GM13976 (cell line): ENCODE measurements at regions not wholly inside any gene's neighbourhood (a gene's known extent, or its start where the extent isn't known, plus 50 kb on each side); places are given as distances from the start of the nearest gene placed in this dataset.

Source experiments
- DNase-seq: peaks from one replicate; pipeline ENCODE4 v3.0.0; 2012; ENCODE audit warnings: low spot score
- in situ Hi-C: fragments of 300-500 bp; cut with MboI; formaldehyde crosslinking; loops from one replicate; pipeline ENCODE4 v1.12.0; 2022; ENCODE audit warnings: low sequenced_read_pairs, mixed read lengths, inconsistent platforms; ENCODE audit not compliant: unreplicated experiment
- TF ChIP-seq, protein P1 (sequence below): IDR thresholded peaks from 2 replicates; pipeline ENCODE4 v1.5.1; 2012; ENCODE audit warnings: borderline replicate concordance, mild to moderate bottlenecking; ENCODE audit not compliant: insufficient read depth; ENCODE audit errors: extremely low read depth, missing control alignments, control extremely low read depth

DNA sequence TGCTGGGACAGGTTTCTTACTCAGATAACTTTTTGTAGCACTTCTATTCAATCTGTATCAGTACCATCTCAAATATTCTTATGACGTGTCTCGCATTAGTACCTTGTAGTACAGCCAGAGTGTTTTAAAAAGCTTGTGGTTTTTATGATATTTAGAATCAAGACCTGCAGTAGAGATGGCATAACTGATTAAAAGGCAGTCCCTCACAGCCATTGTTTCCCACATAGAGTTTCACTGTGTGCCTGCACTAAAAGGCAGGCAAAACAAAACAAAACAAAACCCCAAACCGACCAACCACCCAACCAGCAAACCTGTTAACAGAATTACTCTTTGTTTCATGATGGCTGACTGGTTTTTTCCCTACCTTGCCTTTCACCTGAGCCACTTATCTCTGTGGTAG is 221.3 kb upstream of the DGKB start:
- in situ Hi-C loops = no loop called here
- no peak for DNase-seq
- TF ChIP-seq, protein P1, sequence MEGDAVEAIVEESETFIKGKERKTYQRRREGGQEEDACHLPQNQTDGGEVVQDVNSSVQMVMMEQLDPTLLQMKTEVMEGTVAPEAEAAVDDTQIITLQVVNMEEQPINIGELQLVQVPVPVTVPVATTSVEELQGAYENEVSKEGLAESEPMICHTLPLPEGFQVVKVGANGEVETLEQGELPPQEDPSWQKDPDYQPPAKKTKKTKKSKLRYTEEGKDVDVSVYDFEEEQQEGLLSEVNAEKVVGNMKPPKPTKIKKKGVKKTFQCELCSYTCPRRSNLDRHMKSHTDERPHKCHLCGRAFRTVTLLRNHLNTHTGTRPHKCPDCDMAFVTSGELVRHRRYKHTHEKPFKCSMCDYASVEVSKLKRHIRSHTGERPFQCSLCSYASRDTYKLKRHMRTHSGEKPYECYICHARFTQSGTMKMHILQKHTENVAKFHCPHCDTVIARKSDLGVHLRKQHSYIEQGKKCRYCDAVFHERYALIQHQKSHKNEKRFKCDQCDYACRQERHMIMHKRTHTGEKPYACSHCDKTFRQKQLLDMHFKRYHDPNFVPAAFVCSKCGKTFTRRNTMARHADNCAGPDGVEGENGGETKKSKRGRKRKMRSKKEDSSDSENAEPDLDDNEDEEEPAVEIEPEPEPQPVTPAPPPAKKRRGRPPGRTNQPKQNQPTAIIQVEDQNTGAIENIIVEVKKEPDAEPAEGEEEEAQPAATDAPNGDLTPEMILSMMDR = no peak

DNA sequence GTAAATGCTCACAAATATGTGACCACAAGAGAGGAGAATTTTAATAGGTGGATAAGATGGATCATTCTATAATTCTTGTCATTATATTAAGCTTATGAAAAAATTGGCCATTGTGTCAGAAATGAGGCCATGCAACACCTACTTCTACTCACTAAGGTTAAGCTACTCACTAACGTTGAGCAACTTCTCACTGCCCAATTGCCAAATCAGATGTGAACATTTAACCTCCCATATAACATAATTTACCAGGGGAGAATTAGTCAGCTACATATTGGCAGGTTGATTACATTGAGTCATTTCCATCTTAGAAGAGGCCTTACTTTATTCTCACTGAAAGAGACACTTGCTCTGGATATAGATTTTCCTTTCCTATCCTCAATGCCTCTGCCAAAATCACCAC is 211.2 kb upstream of the DGKB start:
- no peak for DNase-seq
- TF ChIP-seq, protein P1 = no peak
- in situ Hi-C loops = no loop called here

DNA sequence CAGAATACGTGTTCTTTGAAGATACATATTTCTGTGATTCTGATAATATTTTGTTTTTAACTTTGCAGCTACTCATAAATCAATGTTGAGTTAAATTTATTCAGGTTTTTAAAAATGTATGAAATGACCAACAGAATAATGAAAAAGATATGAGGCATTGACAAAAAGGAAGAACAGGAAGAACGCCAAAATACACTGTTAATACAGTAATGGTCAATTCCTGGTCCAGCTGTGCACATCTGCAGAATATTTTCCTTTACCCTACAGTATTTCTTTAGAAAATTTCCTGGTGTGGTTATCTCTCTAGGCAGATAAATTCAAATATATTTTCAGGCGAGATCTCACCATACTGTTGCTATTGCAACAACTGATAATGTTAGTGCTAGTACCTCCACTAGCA is 203.2 kb upstream of the DGKB start:
- TF ChIP-seq, protein P1 = no peak
- in situ Hi-C loops = no loop called here
- no peak for DNase-seq

DNA sequence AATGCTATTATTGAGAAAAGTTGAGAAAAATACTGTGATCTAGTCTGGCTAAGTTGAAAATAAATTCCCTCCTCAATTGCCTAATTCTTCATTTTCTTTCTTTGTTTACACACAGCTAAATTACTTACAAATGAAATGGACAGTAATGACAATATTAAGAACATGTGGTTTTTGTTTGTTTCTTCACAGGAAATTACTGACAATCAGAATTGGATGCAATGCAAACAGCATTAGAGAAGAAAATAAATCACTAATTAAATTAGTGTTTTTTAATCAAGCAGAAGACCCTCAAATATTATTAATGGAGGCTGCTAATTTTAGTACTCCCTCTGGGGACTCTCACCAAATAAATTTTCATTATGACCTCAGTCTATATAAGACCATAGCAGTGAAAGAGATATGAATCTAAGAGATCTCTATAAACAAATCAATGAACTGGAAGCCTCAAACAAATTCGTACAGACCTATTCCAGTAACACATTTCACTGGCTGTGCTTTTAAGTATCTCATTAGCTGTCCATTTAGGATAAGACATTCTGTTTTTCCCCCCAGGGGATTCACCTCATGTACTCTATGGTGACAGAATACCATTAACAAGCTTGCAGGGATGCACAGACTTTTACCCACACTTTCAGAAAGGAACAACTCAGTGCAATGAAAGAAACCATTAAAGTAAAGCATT is 202.0 kb upstream of the DGKB start:
- DNase-seq = no peak
- in situ Hi-C loops = no loop called here
- TF ChIP-seq, protein P1 = no peak

DNA sequence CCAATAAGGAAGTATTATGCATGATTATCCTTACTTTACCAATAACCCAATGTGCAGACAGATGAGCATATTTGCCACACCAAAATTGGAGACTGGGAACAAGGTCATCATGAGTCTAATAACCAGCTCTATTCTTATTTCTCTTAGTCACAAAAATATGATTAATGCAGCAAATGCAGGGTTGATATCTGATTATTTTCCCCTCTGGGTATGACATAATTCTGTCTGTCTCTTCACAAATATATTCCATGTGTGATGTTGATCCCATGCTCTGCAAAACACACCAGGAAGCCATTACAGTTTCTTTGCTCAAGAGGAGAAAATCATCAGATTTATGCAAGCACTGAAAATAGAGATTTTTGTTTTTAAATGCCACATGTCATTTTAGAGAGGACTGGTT is 196.5 kb upstream of the DGKB start:
- no peak for DNase-seq
- in situ Hi-C loops = no loop called here
- TF ChIP-seq, protein P1 = no peak

DNA sequence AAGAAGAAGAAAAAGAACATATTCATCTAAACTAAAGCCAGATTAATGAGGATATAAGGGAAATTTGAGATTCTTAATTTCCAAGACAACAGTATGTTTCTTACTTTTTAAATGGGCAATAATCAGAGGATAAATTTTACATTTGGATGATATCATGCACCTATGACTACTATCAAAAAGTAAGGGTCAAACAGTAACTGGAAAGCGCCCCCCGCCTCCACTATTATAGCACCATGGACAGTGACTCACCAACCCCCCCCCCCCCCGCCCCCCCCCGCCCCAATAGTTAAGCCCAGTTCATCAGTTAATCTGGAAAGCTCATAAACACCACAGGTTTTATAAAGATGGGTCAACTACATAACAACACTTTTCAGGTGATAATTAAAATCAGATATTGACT is 194.3 kb upstream of the DGKB start:
- TF ChIP-seq, protein P1 = no peak
- in situ Hi-C loops = no loop called here
- DNase-seq = no peak
